B cell (primary cell): ENCODE measurements at regions not wholly inside any gene's neighbourhood (a gene's known extent, or its start where the extent isn't known, plus 50 kb on each side); places are given as distances from the start of the nearest gene placed in this dataset.

Experiments used
- ATAC-seq: fragments of 200-7000 bp; cut with Tn5 transposase; one replicate; pipeline ENCODE4 v1.10.0; 2021; ENCODE audit warnings: low read depth, mild to moderate bottlenecking, moderate number of reproducible peaks, moderate library complexity
- CTCF ChIA-PET: fragments of 350-600 bp; sonication (Branson Sonifier 250); formaldehyde crosslinking; loops from one replicate; lab custom pipeline; 2021; ENCODE audit warnings: antibody characterized with exemption, inconsistent platforms; lab: Charles Lee
- POLR2A ChIA-PET: fragments of 350-600 bp; sonication (Branson Sonifier 250); formaldehyde crosslinking; loops from one replicate; lab custom pipeline; 2021; ENCODE audit warnings: antibody characterized with exemption; lab: Charles Lee
- DNase-seq: peaks from one replicate; pipeline ENCODE4 v3.0.0; 2013
- H2AFZ ChIP-seq: 2 replicates; pipeline ENCODE4 v1.6.1; 2012; ENCODE audit warnings: mild to moderate bottlenecking, low read depth, low read length; ENCODE audit not compliant: insufficient read depth, poor library complexity, severe bottlenecking
- H3K27ac ChIP-seq, 2 donors: 1 replicate in 1 of 2; 2 replicates in 1 of 2; pipeline ENCODE4 v1.5.1; 2012 to 2013; ENCODE audit warnings: low read length in 2 of 2, mild to moderate bottlenecking in 2 of 2, moderate library complexity in 1 of 2
- H3K27me3 ChIP-seq, 4 experiments: fragments of 200-600 bp in 1 of 4; sonication (generic) in 1 of 4; replicated peaks in 1 of 4; 1 replicate in 2 of 4; 2 replicates in 2 of 4; pipeline versions ENCODE4 v1.6.1 to v1.7.0; 2013 to 2016; ENCODE audit warnings: low read length in 3 of 4, mild to moderate bottlenecking in 2 of 4, mixed read lengths in 1 of 4, moderate library complexity in 1 of 4; ENCODE audit not compliant: insufficient read depth in 4 of 4, control insufficient read depth in 3 of 4; ENCODE audit errors: control extremely low read depth in 1 of 4
- H3K36me3 ChIP-seq, 2 experiments: replicated peaks in 1 of 2; 1 replicate in 1 of 2; 2 replicates in 1 of 2; pipeline versions ENCODE4 v1.6.1 to v1.7.1; 2013; ENCODE audit warnings: low read length in 1 of 2; ENCODE audit not compliant: insufficient read depth in 2 of 2, control insufficient read depth in 1 of 2; ENCODE audit errors: control extremely low read depth in 1 of 2, extremely low read depth in 1 of 2
- H3K4me1 ChIP-seq, 2 donors: fragments of 200-600 bp in 1 of 2; sonication (generic) in 1 of 2; 1 replicate in 1 of 2; 2 replicates in 1 of 2; pipeline versions ENCODE4 v1.5.1 to v1.6.1; 2013 to 2017; ENCODE audit warnings: low read length in 2 of 2; ENCODE audit not compliant: control insufficient read depth in 2 of 2, insufficient read depth in 2 of 2
- H3K4me2 ChIP-seq: replicated peaks from 2 replicates; pipeline ENCODE3; 2012; ENCODE audit warnings: mild to moderate bottlenecking, low read depth, low read length; ENCODE audit not compliant: poor library complexity, severe bottlenecking
- H3K4me3 ChIP-seq, 5 experiments: fragments of 200-600 bp in 1 of 5; sonication (generic) in 1 of 5; 1 replicate in 3 of 5; 2 replicates in 2 of 5; pipeline versions ENCODE4 v1.5.1 to v1.7.0; 2011 to 2016; ENCODE audit warnings: low read length in 4 of 5, mild to moderate bottlenecking in 4 of 5, low read depth in 2 of 5, control low read depth in 1 of 5, moderate library complexity in 1 of 5; ENCODE audit not compliant: insufficient read depth in 1 of 5; ENCODE audit errors: control extremely low read depth in 1 of 5, extremely low read depth in 1 of 5
- H3K79me2 ChIP-seq: fragments of 200-600 bp; sonication (generic); one replicate; pipeline ENCODE4 v1.6.0; 2016; ENCODE audit warnings: low read length; ENCODE audit not compliant: control insufficient read depth, insufficient read depth
- H3K9ac ChIP-seq: fragments of 200-600 bp; sonication (generic); 2 replicates; pipeline ENCODE4 v1.6.1; 2017; ENCODE audit warnings: mild to moderate bottlenecking, low read length, moderate library complexity
- H3K9me3 ChIP-seq, 3 donors: one replicate each; pipeline versions ENCODE4 v1.6.1 to v1.7.1; 2013; ENCODE audit warnings: low read length in 2 of 3; ENCODE audit not compliant: control insufficient read depth in 2 of 3, insufficient read depth in 1 of 3; ENCODE audit errors: control extremely low read depth in 1 of 3
- H4K20me1 ChIP-seq: 2 replicates; pipeline ENCODE4 v1.6.0; 2012; ENCODE audit warnings: mild to moderate bottlenecking, low read length; ENCODE audit not compliant: insufficient read depth, control insufficient read depth, poor library complexity, severe bottlenecking
- H3K27ac Mint-ChIP-seq: one replicate; pipeline ENCODE4 v1.8.0; 2021; ENCODE audit warnings: mixed read lengths
- H3K27me3 Mint-ChIP-seq: one replicate; pipeline ENCODE4 v1.8.0; 2021; ENCODE audit warnings: mixed read lengths
- H3K4me1 Mint-ChIP-seq: one replicate; pipeline ENCODE4 v1.8.0; 2021; ENCODE audit warnings: mixed read lengths
- H3K4me3 Mint-ChIP-seq: one replicate; pipeline ENCODE4 v1.8.0; 2021; ENCODE audit warnings: mixed read lengths
- H3K9me3 Mint-ChIP-seq: one replicate; pipeline ENCODE4 v1.8.0; 2022; ENCODE audit warnings: mixed read lengths; ENCODE audit not compliant: insufficient read depth
- CTCF ChIP-seq: fragments of 200-600 bp; IDR thresholded peaks from one replicate; pipeline ENCODE4 v1.8.0; 2022; ENCODE audit warnings: antibody characterized with exemption, mild to moderate bottlenecking
- EZH2 ChIP-seq: IDR thresholded peaks from 2 replicates; pipeline ENCODE4 v1.6.1; 2012; ENCODE audit warnings: borderline replicate concordance, low read depth, mild to moderate bottlenecking, moderate library complexity, low read length; ENCODE audit not compliant: insufficient read depth, poor library complexity, severe bottlenecking
- WGBS: methylation state at CpG from one replicate; pipeline ENCODE4 v1.1.5; 2013; ENCODE audit warnings: missing lambda C conversion rate; ENCODE audit not compliant: insufficient coverage; 5-methylcytosine and 5-hydroxymethylcytosine counted together
- intact Hi-C: fragments of 100-400 bp; cut with micrococcal nuclease; formaldehyde crosslinking; loops from one replicate; pipeline ENCODE4 v1.10.0; 2022

- ChIA-PET POLR2A (no interaction called here), CTCF (no interaction called here)
- intact Hi-C loops: no loop called here
- TF ChIP-seq CTCF: no peak
- TF ChIP-seq EZH2: no peak
- H4K20me1 ChIP-seq: no peaks in the 10 kb centered on the region
- no peak overlapping the region for H3K4me3 ChIP-seq
- no peaks in the 10 kb centered on the region for H3K4me1 Mint-ChIP-seq
- ATAC-seq: no peak
- H3K27ac Mint-ChIP-seq: no peak overlapping the region
- H3K4me3 Mint-ChIP-seq: no peak overlapping the region
- 95% methylated on average over 3 of the region's 3 CpGs for WGBS
- H3K27ac ChIP-seq: no peak overlapping the region
- H3K9ac ChIP-seq: no peak overlapping the region
- no peaks in the 10 kb centered on the region for H3K9me3 Mint-ChIP-seq
- no peaks in the 10 kb centered on the region for H3K4me1 ChIP-seq
- no peaks in the 10 kb centered on the region for H3K9me3 ChIP-seq
- no peaks in the 10 kb centered on the region for H3K27me3 ChIP-seq
- H3K27me3 Mint-ChIP-seq: no peaks in the 10 kb centered on the region
- no peak overlapping the region for H2AFZ ChIP-seq
- H3K79me2 ChIP-seq: no peaks in the 10 kb centered on the region
- no peak for DNase-seq
- H3K4me2 ChIP-seq: no peak overlapping the region
- no peaks in the 10 kb centered on the region for H3K36me3 ChIP-seq
Measured at GRCh38 chr2:19033240-19033639, 325.2 kb downstream of the OSR1 start.

- no CpG with 5 or more reads among the region's 1 CpG for WGBS
- no peak overlapping the region for H3K27ac Mint-ChIP-seq
Measured at GRCh38 chr2:19031642-19032041, 326.8 kb downstream of the OSR1 start.

More at GRCh38 chr2:19031642-19032041, 326.8 kb downstream of the OSR1 start:
- H3K9me3 ChIP-seq: no peaks in the 10 kb centered on the region
- H3K79me2 ChIP-seq: no peaks in the 10 kb centered on the region
- ChIA-PET CTCF (no interaction called here), POLR2A (no interaction called here)
- TF ChIP-seq CTCF (no peak), EZH2 (no peak)
- no peaks in the 10 kb centered on the region for H4K20me1 ChIP-seq
- ATAC-seq (no peak), DNase-seq (no peak)
- H3K36me3 ChIP-seq: no peaks in the 10 kb centered on the region
- H3K27me3 ChIP-seq: no peaks in the 10 kb centered on the region
- H3K4me3 ChIP-seq: no peak overlapping the region
- no peak overlapping the region for H3K9ac ChIP-seq
- H3K9me3 Mint-ChIP-seq: no peaks in the 10 kb centered on the region
- no peaks in the 10 kb centered on the region for H3K27me3 Mint-ChIP-seq
- H3K4me1 ChIP-seq: peaks cover 0 to 5% of the 10 kb centered on the region in 2 donors
- H3K4me3 Mint-ChIP-seq: no peak overlapping the region
- no peak overlapping the region for H3K27ac ChIP-seq
- H2AFZ ChIP-seq: no peak overlapping the region
- intact Hi-C loops: no loop called here
- H3K4me2 ChIP-seq: no peak overlapping the region
- H3K4me1 Mint-ChIP-seq: peaks cover 5% of the 10 kb centered on the region
